ENCODE measurements at regions not wholly inside any gene's neighbourhood (a gene's known extent, or its start where the extent isn't known, plus 50 kb on each side); places are given as distances from the start of the nearest gene placed in this dataset.

DNA sequence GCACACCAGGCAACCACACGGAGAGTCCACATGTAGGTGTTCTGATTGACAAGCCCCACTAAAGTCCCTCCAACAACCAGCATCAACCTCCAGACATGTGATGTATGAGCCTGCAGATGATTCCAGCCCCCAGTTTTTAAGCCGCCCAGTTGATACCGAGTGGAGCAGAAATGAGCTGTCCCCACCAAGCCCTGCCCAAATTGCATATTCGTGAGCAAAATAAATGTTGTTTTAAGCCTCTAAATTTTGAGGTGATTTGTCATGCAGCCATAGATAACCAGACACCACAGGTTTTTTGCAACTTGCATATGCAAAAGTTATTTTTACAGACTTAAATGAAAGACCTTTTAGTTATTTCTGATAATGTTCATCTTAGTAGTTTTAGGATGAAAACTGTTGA, 187.7 kb downstream of the PIK3R1 start (continued):
- TF ChIP-seq MAX (IDR thresholded peaks at IDR 0.05) (no peak), CEBPB (IDR thresholded peaks at IDR 0.05; ENCODE audit: low read depth) (no peak), ZBTB33 (IDR thresholded peaks at IDR 0.05; ENCODE audit: extremely low read depth, insufficient replicate concordance, low read length) (no peak), JUND (IDR thresholded peaks at IDR 0.05) (no peak)

GRCh38 chr5:68404246-68404645, 188.7 kb downstream of the PIK3R1 start:
- Histone ChIP-seq H4K20me1 (ENCODE audit: insufficient read depth) (no peaks in the 10 kb centered on the region), H3K27ac (ENCODE audit: low read depth, low read length) (no peak overlapping the region), H3K9me2 (ENCODE audit: insufficient read depth) (no peaks in the 10 kb centered on the region), H3K4me1 (ENCODE audit: control insufficient read depth in 1 of 2, insufficient read depth in 2 of 2, low read length in 2 of 2) (peaks cover 0 to 15% of the 10 kb centered on the region in 2 experiments; a peak in 1 of 4 replicates), H3K27me3 (ENCODE audit: insufficient read depth, low read length) (no peaks in the 10 kb centered on the region), H3K79me2 (ENCODE audit: insufficient read depth, low read length) (no peaks in the 10 kb centered on the region), H3K9me3 (ENCODE audit: control insufficient read depth in 1 of 2, insufficient read depth in 1 of 2, low read depth in 1 of 2, low read length in 2 of 2) (no peaks in the 10 kb centered on the region), H2AFZ (ENCODE audit: low read depth, low read length, poor library complexity, severe bottlenecking) (no peak overlapping the region), H3K4me3 (replicated peaks in 1 of 2; ENCODE audit: low read depth in 1 of 2, low read length in 2 of 2) (no peak overlapping the region), H3K9ac (ENCODE audit: low read length) (no peak overlapping the region), H3K36me3 (ENCODE audit: control insufficient read depth in 1 of 2, insufficient read depth in 2 of 2, low read length in 2 of 2) (no peaks in the 10 kb centered on the region), H3K4me2 (ENCODE audit: low read length) (no peak overlapping the region)
- ATAC-seq (no peak), DNase-seq (ENCODE audit: low read depth, low spot score) (no peak)
- ChIA-PET RAD21 (ENCODE audit: low non-redundant PET in 1 of 2, low total read pairs in 2 of 2, uncharacterized antibody in 2 of 2, unreplicated experiment in 2 of 2) (no interaction called here), POLR2A (interaction anchor here (0.9 kb wide), 1 partner anchor 17 kb away, joined by 3 read pairs; no protein-coding TSS in a partner anchor), CTCF (no interaction called here)
- intact Hi-C loops (cut with micrococcal nuclease): no loop called here
- no TSS peak for BruUV-seq (replicated peaks)
- TF ChIP-seq EZH2 (IDR thresholded peaks at IDR 0.05) (no peak), POLR2AphosphoS5 (IDR thresholded peaks at IDR 0.05; ENCODE audit: low read depth, low read length) (no peak), SP1 (IDR thresholded peaks at IDR 0.05; ENCODE audit: low read depth) (no peak), JUND (IDR thresholded peaks at IDR 0.05) (no peak), FOSL1 (IDR thresholded peaks at IDR 0.05; ENCODE audit: low read depth) (no peak), CBX3 (IDR thresholded peaks at IDR 0.05; ENCODE audit: low read depth) (no peak), ELF1 (IDR thresholded peaks at IDR 0.05; ENCODE audit: borderline replicate concordance, low read depth) (no peak), EZH2phosphoT487 (IDR thresholded peaks at IDR 0.05; ENCODE audit: borderline replicate concordance) (no peak), SRF (IDR thresholded peaks at IDR 0.05; ENCODE audit: low read depth) (no peak), REST (IDR thresholded peaks at IDR 0.05; ENCODE audit: low read depth) (no peak), CEBPB (IDR thresholded peaks at IDR 0.05; ENCODE audit: low read depth) (no peak), POLR2A (IDR thresholded peaks at IDR 0.05; ENCODE audit: borderline replicate concordance, extremely low read depth, insufficient read depth, insufficient read length) (no peak)

All from HCT116 (cell line).